Skeletal muscle tissue (tissue), 3 donors: ENCODE measurements at regions not wholly inside any gene's neighbourhood (a gene's known extent, or its start where the extent isn't known, plus 50 kb on each side); places are given as distances from the start of the nearest gene placed in this dataset.

Source experiments
- H3K27ac ChIP-seq: one replicate; pipeline ENCODE4 v1.7.0; 2013; ENCODE audit warnings: mild to moderate bottlenecking, low read depth, low read length, inconsistent platforms
- H3K27me3 ChIP-seq, 3 donors: one replicate each; pipeline ENCODE4 v1.7.0; 2013; ENCODE audit warnings: low read length in 3 of 3; ENCODE audit not compliant: control insufficient read depth in 3 of 3, insufficient read depth in 3 of 3
- H3K36me3 ChIP-seq, 3 donors: one replicate each; pipeline ENCODE4 v1.7.0; 2013; ENCODE audit warnings: low read length in 3 of 3; ENCODE audit not compliant: control insufficient read depth in 3 of 3, insufficient read depth in 3 of 3
- H3K4me1 ChIP-seq, 3 donors: one replicate each; pipeline ENCODE4 v1.7.0; 2013; ENCODE audit warnings: low read length in 3 of 3, mild to moderate bottlenecking in 3 of 3; ENCODE audit not compliant: control insufficient read depth in 3 of 3, insufficient read depth in 3 of 3
- H3K4me3 ChIP-seq, 3 donors: one replicate each; pipeline ENCODE4 v1.7.0; 2013; ENCODE audit warnings: low read length in 3 of 3
- H3K9ac ChIP-seq, 3 donors: one replicate each; pipeline ENCODE4 v1.7.0; 2013; ENCODE audit warnings: low read length in 3 of 3, mild to moderate bottlenecking in 3 of 3, moderate library complexity in 2 of 3, low read depth in 1 of 3
- H3K9me3 ChIP-seq, 3 donors: one replicate each; pipeline ENCODE4 v1.7.0; 2013; ENCODE audit warnings: low read length in 3 of 3; ENCODE audit not compliant: control insufficient read depth in 3 of 3
- donor health status: Osteomylitis.

DNA sequence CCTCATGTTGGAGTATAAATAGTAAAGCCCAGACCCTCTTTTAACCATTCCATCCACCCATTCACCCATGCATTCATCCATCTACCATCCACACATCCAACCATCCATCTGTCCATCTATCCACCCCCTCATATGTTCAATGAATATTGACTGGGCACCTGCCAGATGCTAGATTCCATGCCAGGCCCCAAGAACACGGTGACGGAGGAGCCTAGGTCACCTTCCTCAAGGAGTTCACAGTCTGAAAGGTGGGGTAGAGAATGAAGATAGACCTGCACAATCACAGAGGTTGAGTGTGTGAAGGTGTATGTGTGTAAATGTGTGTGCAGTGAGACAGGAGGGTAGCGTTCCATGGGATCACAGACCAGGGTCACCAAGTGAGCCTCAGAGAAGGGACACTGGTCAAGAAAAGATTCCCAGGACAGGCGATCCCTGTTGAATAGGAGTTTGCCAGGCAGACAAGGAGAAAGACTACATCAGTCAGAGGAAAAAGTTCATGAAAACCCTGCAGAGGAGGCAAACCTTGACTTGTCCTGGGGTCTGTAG is 287.2 kb downstream of the CYP26B1 start:
- H3K27ac ChIP-seq, result no peak overlapping the region
- H3K9me3 ChIP-seq, result peaks cover 0 to under 1% (median 0%) of the 10 kb centered on the region in 3 donors
- H3K4me1 ChIP-seq, result peaks cover 4 to 18% (median 15%) of the 10 kb centered on the region in 3 donors
- H3K27me3 ChIP-seq, result no peaks in the 10 kb centered on the region
- H3K4me3 ChIP-seq, result no peak overlapping the region
- no peak overlapping the region for H3K9ac ChIP-seq
- no peaks in the 10 kb centered on the region for H3K36me3 ChIP-seq

DNA sequence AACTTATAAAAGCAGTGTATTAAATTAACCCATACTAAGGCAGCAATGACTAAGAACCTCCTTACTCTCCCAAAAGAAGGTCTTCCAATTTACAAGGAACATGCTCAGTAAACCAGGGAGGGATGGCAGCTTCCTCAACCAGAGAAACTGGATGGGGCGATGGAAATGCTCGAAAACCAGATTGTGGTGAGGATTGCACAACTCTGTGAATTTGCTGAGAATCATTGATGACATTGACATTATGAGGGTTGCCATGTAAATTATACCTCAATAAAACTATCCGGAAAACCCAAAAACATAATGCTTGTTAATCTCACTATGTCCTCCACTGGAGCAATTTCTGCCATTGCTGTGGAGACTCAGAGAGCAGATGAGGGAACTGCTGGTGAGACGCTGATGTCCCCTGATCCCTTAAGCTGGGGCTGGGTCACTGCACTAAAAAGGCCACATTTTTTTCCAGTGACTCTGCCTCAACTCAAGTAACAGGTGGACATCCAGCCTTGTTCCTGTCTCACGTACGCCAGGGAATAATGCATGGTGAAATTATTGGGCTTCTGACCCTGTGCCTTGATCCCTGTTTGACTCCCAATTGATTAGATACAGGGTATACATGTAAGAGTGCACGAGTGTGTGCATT is 288.3 kb downstream of the CYP26B1 start:
- H3K9me3 ChIP-seq, result peaks cover 0 to 3% (median 0%) of the 10 kb centered on the region in 3 donors
- no peaks in the 10 kb centered on the region for H3K36me3 ChIP-seq
- no peaks in the 10 kb centered on the region for H3K27me3 ChIP-seq
- no peak overlapping the region for H3K4me3 ChIP-seq
- peaks cover 4 to 16% (median 14%) of the 10 kb centered on the region in 3 donors for H3K4me1 ChIP-seq
- no peak overlapping the region for H3K9ac ChIP-seq
- H3K27ac ChIP-seq, result no peak overlapping the region

- H3K27me3 ChIP-seq, result peaks cover 0 to 3% (median 0%) of the 10 kb centered on the region in 3 donors
- H3K36me3 ChIP-seq, result no peaks in the 10 kb centered on the region
- H3K4me3 ChIP-seq, result no peak overlapping the region
- H3K9me3 ChIP-seq, result peaks cover 0 to 3% (median 0%) of the 10 kb centered on the region in 3 donors
- H3K4me1 ChIP-seq, result peaks cover 0 to 4% (median 2%) of the 10 kb centered on the region in 3 donors
- H3K9ac ChIP-seq, result no peak overlapping the region
- no peak overlapping the region for H3K27ac ChIP-seq
Observed at GRCh38 chr2:71858071-71858470, 289.6 kb downstream of the CYP26B1 start.

DNA sequence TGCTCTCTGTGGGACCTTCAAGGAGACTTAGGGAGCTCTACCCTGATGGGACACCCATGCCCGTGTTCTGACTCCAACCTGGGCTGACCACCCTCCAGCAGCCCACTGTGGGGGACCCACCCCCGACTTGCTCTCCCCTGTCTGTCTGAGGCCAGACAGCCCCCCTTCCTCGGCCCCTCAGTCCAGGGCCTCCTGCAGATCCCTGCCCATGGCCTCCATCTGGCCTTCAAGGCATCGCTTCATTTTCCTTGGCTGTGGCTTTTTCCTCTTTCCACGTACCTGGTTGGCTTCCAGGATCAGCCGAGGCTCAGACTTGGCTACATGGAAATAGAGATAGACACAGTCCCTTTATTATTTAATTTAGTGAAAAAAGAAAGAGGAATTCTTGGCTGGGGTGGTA is 290.0 kb downstream of the CYP26B1 start:
- H3K9me3 ChIP-seq, result peaks cover 0 to 3% (median 0%) of the 10 kb centered on the region in 3 donors

DNA sequence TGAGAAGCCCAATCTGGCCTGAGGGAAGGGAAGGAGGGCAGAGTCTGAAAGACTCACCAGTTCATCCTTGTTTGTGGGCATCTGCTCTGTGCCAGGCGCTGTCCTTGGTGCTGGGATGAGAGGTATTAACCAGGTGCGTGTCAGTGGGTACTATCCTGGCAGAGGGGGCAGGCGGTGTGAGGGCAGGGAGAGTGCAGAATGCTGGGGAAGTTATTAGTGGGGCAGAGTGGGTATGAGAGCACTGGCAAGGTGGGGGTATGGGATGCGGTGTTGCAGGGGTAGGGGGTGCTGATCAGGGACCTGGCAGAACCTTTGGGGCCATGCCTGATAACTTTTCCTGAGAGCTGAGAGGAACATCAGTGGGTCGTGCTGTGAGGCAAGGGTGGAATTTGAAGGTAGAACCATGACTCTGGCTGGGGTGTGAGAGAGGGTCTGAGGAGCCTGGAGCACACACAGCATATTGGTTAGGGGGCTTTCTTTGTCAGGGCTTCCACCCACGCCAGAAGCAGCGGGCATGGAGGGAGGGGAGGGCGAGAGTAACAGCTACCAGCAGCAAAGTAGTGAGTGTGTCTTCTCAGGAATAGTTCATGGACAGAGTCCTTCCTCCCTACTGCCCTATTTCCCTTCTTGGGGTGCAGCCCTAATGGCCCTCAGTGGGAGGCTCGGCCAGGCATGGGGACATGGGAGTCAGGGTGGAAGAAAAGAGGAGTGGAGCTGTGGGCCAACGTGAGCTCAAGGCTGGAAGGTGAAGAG is 290.7 kb downstream of the CYP26B1 start:
- H3K27me3 ChIP-seq, result peaks cover 0 to 6% (median 0%) of the 10 kb centered on the region in 3 donors
- H3K36me3 ChIP-seq, result no peaks in the 10 kb centered on the region
- peaks cover 0 to under 1% (median under 1%) of the 10 kb centered on the region in 3 donors for H3K4me1 ChIP-seq
- no peak overlapping the region for H3K9ac ChIP-seq
- H3K9me3 ChIP-seq, result peaks cover 0 to 3% (median 0%) of the 10 kb centered on the region in 3 donors
- no peak overlapping the region for H3K27ac ChIP-seq
- H3K4me3 ChIP-seq, result no peak overlapping the region

More for the DNA sequence above, 290.0 kb downstream of the CYP26B1 start:
- H3K4me1 ChIP-seq, result no peaks in the 10 kb centered on the region
- no peaks in the 10 kb centered on the region for H3K36me3 ChIP-seq
- no peak overlapping the region for H3K27ac ChIP-seq
- no peak overlapping the region for H3K9ac ChIP-seq
- no peak overlapping the region for H3K4me3 ChIP-seq
- peaks cover 0 to 6% (median 0%) of the 10 kb centered on the region in 3 donors for H3K27me3 ChIP-seq

DNA sequence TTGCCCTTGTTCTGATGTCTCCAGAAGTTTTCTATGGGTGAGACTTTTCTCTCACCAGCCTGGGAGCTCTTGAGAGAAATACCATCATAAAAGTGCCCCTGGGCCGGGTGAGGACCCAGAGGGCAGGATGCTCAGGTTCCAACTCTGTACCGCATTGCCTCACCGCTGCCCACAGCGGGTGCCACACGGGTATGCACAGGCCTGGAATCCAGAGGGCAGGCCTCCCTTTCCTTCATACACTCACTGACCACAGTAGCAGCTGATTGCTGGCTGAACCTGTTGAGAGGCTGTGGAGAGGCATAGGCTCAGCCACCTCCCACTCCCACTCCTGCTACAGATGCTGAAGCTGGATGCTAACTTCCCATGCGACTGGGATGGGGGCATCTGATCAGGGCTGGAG is 293.8 kb downstream of the CYP26B1 start:
- H3K36me3 ChIP-seq, result no peaks in the 10 kb centered on the region
- peaks cover 0 to 3% (median 0%) of the 10 kb centered on the region in 3 donors for H3K9me3 ChIP-seq
- no peak overlapping the region for H3K9ac ChIP-seq
- peaks cover 0 to 10% (median 0%) of the 10 kb centered on the region in 3 donors for H3K27me3 ChIP-seq
- H3K4me1 ChIP-seq, result peaks cover 5 to 10% (median 5%) of the 10 kb centered on the region in 3 donors
- no peak overlapping the region for H3K4me3 ChIP-seq
- no peak overlapping the region for H3K27ac ChIP-seq

DNA sequence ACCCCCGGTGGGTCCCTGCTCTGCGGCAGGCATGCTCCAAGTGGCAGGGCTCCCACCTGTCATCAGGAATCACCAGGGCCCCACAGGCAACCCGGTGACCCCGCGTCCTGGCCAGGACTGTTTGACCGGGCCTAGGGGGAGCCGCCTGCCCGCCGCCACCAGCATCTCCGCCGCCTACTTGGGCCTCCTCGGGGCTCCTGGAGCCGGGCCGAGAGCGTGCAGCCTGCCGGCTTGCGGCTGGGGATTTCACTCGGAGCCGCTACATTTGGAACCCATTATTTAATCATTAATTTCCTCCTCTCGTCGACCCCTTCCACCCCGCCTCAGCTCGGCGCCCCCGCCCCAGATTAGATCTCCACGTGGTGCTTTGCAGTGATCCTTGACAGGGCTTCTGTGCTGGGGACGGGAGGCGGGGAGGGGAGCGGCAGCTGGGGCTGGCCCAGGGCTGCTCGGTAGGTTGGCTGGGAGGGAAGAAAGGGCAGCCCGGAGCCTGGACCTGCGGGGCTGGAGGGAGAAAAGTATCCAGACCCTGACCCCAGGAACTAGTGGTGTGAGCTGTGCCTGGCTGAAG is 295.4 kb downstream of the CYP26B1 start:
- H3K27ac ChIP-seq, result no peak overlapping the region
- peaks cover 0 to 10% (median 0%) of the 10 kb centered on the region in 3 donors for H3K27me3 ChIP-seq

GRCh38 chr2:71851094-71851750 is 296.4 kb downstream of the CYP26B1 start:
- Histone ChIP-seq H3K4me3 (no peak overlapping the region), H3K9ac (no peak overlapping the region), H3K27me3 (peaks cover 0 to 10% (median 0%) of the 10 kb centered on the region in 3 donors), H3K9me3 (peaks cover 0 to 3% (median 0%) of the 10 kb centered on the region in 3 donors), H3K27ac (no peak overlapping the region), H3K36me3 (no peaks in the 10 kb centered on the region), H3K4me1 (peaks cover 5 to 17% (median 8%) of the 10 kb centered on the region in 3 donors)

More for the DNA sequence above, 295.4 kb downstream of the CYP26B1 start:
- Histone ChIP-seq H3K9ac (no peak overlapping the region), H3K4me3 (no peak overlapping the region), H3K36me3 (no peaks in the 10 kb centered on the region), H3K9me3 (peaks cover 0 to 3% (median 0%) of the 10 kb centered on the region in 3 donors), H3K4me1 (peaks cover 5 to 11% (median 6%) of the 10 kb centered on the region in 3 donors)

DNA sequence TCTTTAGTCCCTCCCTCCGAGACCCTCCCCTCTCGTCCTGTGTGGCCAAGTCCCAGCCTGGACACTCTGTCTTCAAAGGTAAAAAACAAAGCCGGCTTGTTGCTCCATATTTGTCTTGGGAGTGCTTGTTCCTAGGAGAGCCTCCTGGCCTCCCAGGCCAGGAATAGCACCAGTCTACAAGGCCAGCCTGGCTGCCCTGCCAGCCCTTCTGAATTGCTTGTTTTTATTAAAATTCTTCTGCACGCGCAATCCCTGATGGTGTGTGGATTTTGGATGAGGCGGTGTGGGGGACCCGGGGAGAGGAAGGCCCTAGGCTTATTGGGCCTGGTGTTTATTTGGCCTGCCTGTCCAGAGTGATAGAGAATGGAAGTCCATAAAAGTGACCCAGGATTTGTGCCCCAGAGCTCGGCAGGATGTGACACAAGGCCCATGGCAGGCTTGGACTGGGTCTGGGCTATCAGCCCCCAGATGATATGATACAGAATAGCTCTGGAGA is 297.3 kb downstream of the CYP26B1 start:
- no peak overlapping the region for H3K27ac ChIP-seq

More for the DNA sequence above, 297.3 kb downstream of the CYP26B1 start:
- H3K9me3 ChIP-seq, result peaks cover 0 to 2% (median 0%) of the 10 kb centered on the region in 3 donors
- peaks cover 5 to 17% (median 8%) of the 10 kb centered on the region in 3 donors for H3K4me1 ChIP-seq
- no peak overlapping the region for H3K9ac ChIP-seq
- peaks cover 0 to 10% (median 0%) of the 10 kb centered on the region in 3 donors for H3K27me3 ChIP-seq
- no peak overlapping the region for H3K4me3 ChIP-seq
- H3K36me3 ChIP-seq, result no peaks in the 10 kb centered on the region
